Lower leg skin (tissue), 3 donors: ENCODE measurements at regions not wholly inside any gene's neighbourhood (a gene's known extent, or its start where the extent isn't known, plus 50 kb on each side); places are given as distances from the start of the nearest gene placed in this dataset.

Experiments
- CTCF ChIP-seq, 3 donors: fragments of 450-650 bp; IDR thresholded peaks; one replicate each; pipeline ENCODE4 v1.5.1; 2016; ENCODE audit warnings: antibody characterized with exemption in 3 of 3, mild to moderate bottlenecking in 3 of 3, moderate library complexity in 2 of 3
- POLR2A ChIP-seq, 2 donors: fragments of 450-650 bp; IDR thresholded peaks; one replicate each; pipeline ENCODE4 v1.6.1; 2016 to 2017; ENCODE audit warnings: antibody characterized with exemption in 2 of 2, mild to moderate bottlenecking in 1 of 2, moderate library complexity in 1 of 2

- no peak for TF ChIP-seq CTCF (IDR thresholded peaks at IDR 0.05)
- no peak for TF ChIP-seq POLR2A (IDR thresholded peaks at IDR 0.05)
Measured at GRCh38 chr9:108655818-108656217, 200.0 kb downstream of the ACTL7B start.
